Endometrial microvascular endothelial cells (primary cell): ENCODE measurements at regions not wholly inside any gene's neighbourhood (a gene's known extent, or its start where the extent isn't known, plus 50 kb on each side); places are given as distances from the start of the nearest gene placed in this dataset.
"Not testable (repeated sequence)": the region's sequence is repeated elsewhere in the genome, so short reads cannot be mapped to it uniquely, and the experiment has no call there.

Experiments
- in situ Hi-C: cut with HindIII; loops from 2 replicates; pipeline ENCODE4 v1.10.0; 2017; ENCODE audit warnings: low sequenced_read_pairs, low pct_unique_long_range_greater_than_20kb; ENCODE audit errors: inconsistent ontology term

- in situ Hi-C loops: no loop called here
Observed at GRCh38 chr6:121619987-121620740, 184.7 kb downstream of the GJA1 start.

DNA sequence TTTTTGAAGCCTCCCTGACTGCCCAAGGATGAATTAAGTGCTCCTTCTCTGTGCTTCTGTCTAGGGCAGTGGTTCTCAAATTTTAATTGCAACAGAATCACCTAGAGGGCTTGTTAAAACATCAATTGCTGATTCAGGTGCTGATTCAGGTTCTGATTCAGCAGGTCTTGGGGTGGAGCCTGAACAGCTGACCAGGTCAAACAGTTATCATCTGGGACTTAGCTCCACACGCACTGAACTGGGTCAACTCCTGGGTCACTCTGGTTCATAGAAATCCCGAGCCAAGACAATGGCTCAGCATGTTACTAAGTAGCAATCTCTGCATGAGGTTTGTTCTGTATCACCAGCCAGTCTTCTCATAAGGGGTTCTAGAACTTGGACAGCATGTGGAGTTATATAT lies 192.3 kb downstream of the GJA1 start:
- in situ Hi-C loops: no loop called here

- in situ Hi-C loops: no loop called here
Observed at GRCh38 chr6:121630716-121631115, 195.3 kb downstream of the GJA1 start.

GRCh38 chr6:121631752-121632151 lies 196.3 kb downstream of the GJA1 start:
- in situ Hi-C loops: not testable (repeated sequence)

DNA sequence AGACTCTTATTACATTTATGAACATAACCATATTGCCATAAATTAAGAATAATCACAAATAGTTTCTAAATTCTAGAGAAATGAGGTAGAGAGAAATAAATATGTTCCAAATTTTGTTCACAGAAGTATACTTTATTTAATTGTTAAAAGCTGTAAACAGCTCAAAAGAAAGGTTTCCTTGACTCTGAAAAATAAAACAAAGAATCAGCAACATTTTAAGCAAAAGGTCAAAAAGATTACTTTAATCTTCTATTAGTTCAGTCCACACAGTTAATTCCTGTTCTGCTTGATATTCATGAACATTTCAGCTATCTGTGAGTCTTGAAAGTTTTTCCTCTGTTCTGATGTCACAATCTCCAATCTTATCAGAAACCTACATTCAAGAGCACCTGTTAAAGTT lies 197.9 kb downstream of the GJA1 start:
- in situ Hi-C loops: no loop called here

DNA sequence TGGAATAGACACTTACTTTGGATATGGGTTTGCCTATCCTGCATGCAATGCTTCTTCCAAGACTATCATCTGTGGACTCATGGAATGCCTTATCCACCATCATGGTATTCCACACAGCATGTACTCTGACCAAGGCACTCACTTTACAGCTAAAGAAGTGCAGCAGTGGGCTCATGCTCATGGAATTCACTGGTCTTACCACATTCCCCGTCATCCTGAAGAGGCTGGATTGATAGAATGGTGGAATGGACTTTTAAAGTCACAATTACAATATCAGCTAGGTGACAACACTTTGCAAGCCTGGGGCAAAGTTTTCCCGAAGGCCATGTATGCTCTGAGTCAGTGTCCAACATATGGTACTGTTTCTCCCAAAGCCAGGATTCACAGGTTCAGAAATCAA lies 199.1 kb downstream of the GJA1 start:
- in situ Hi-C loops: not testable (repeated sequence)

GRCh38 chr6:121635355-121635754 lies 199.9 kb downstream of the GJA1 start:
- in situ Hi-C loops: no loop called here

DNA sequence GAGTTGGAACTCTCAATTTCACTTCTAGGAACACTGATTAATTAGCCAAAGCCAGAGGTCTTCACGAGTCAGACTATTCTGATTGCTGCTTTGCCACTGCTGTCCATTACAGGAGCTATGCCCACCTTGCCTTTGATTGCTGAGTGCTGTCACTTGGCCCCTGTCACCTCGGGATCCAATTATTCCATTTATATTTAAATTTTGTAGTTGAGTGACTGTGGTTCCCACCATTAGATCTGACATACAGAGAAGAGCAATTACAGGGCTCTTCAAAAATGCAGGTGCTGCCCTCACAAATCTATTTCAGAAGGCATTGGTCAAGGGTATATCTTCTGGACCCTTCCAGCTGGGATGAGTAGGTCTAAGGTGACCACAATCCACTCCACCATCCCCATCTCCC lies 200.8 kb downstream of the GJA1 start:
- in situ Hi-C loops: not testable (repeated sequence)

DNA sequence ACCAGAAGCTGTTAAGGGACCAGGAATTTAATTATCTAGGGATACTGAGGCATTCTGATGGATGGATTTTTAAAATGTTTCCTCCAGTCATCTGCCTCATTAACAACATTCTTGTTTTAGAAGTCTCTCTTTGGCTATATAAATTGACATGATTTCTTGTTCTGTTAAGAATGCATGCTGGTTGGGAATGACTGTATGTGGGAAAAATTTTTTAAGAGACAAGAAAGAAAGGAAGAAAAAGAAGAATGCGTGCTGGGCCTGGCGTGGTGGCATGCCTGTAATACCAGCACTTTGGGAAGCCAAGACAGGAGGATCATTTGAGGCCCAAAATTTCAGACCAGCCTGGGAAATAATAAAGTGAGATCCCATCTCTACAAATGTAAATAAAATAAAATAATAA lies 203.6 kb downstream of the GJA1 start:
- in situ Hi-C loops: no loop called here

GRCh38 chr6:121641158-121641557 lies 205.7 kb downstream of the GJA1 start:
- in situ Hi-C loops: no loop called here

GRCh38 chr6:121645100-121645745 lies 209.8 kb downstream of the GJA1 start:
- in situ Hi-C loops: no loop called here

GRCh38 chr6:121647905-121648304 lies 212.5 kb downstream of the GJA1 start:
- in situ Hi-C loops: no loop called here

DNA sequence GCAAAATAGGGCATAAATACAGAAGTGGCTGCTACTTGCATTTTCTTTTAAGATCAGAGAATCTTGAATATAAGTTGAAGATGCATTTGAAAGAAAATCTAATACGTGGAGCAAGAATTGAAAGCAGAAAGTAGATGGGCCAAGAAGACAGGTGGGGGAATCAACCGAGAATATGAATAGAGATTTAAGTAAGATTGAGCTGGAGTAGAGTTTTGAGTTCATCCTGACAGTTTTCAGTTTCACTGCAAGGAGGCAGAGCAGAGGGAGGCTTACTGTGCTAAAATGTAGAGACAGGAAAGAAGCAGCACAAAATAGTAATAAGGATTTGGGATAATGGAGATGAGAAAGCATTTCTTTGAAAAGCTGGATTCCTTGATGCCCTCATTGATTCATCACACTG lies 214.5 kb downstream of the GJA1 start:
- in situ Hi-C loops: no loop called here

GRCh38 chr6:121651420-121651819 lies 216.0 kb downstream of the GJA1 start:
- in situ Hi-C loops: no loop called here

GRCh38 chr6:121652223-121652622 lies 216.8 kb downstream of the GJA1 start:
- in situ Hi-C loops: no loop called here

DNA sequence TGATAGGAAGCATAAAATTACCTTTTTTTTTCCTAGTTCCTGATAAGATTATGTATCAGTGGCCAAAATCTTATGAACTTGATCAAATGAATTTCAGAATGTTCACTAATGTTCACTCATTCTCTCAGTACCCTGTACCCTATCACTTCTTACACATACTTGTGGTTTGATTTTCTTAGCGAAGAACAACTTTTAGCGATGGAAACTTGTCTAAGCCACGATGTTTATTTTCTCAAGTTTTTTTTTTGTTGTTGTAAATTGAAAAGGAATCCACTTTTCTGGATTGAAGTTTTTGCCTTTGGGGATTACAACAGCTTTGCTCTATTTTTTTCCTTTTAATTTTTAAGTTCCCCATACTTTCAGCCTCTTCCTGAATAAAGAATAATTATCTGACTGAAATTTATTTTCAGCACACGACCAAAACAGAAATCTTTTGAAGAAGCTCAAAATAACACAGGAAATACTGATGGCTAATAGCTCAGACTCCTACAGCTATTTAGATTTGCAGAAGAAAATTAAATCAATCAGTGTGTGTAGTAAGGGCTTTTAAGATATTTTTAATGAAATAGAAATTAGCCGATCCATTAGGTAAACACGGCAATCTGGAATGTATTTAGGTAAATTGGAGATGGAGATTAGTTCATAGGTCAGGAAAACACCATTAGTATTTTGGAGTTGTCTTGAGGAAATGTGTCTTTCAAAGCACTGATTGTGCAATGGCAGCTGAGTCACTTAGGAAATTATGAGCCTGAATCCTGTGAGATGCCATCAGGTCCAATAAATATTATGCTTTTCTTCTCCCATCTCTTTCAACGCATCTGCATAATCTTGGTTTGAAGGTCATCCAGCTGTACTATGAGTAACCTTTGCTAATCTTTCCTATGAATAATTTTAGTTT lies 217.5 kb downstream of the GJA1 start:
- in situ Hi-C loops: no loop called here

DNA sequence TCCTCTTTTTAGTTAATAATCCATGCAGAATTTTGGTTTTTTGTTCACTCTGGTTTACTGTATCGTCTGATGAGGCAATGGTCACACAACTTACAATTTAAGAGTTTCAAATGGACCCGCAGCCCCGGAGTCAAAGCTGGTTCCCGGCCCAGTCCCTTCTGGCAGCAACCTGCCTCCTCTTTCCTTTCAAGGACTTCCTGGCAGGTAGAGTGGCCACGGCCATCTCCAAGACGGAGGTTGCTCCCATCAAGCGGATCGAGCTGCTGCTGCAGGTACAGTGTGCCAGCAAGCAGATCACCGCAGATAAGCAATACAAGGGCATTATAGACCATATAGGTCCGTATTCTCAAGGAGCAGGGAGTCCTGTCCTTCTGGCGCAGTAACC lies 218.2 kb downstream of the GJA1 start:
- in situ Hi-C loops: no loop called here

- in situ Hi-C loops: no loop called here
Observed at GRCh38 chr6:121657972-121658371, 222.5 kb downstream of the GJA1 start.

DNA sequence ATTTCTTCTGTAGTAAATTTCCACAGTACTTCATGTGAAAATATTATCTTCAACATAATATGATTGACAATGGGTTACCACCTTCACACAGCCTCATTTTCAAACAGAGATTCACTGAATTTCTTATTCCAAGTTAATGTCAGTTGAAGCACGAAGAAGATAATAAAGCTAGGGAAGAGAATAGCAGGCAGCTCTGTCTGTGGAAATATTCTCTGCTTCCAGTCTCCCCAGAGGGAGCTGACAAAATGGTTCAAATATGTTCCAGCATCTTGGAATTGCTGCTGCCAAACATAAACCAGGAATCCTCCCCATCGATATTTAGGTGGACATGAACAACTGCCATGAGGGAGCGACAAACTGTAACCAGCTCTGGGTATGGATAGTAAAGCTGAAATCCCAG lies 224.8 kb downstream of the GJA1 start:
- in situ Hi-C loops: loop anchor here (10.0 kb wide), 1 partner anchor 225 kb away; the partner anchor contains the start of gene GJA1
